Panc1 (cell line): ENCODE measurements at regions not wholly inside any gene's neighbourhood (a gene's known extent, or its start where the extent isn't known, plus 50 kb on each side); places are given as distances from the start of the nearest gene placed in this dataset.

Source experiments
- TF ChIP-seq, protein P1 (sequence below): fragments of 450-650 bp; IDR thresholded peaks from 2 replicates; pipeline ENCODE4 v1.5.1; 2017; ENCODE audit warnings: mild to moderate bottlenecking
- TF ChIP-seq, protein P2 (sequence below), 2 experiments: IDR thresholded peaks; 2 replicates each; pipeline ENCODE4 v1.6.1; 2011 to 2012; ENCODE audit warnings: low read depth in 2 of 2, control low read depth in 1 of 2, low read length in 1 of 2, mild to moderate bottlenecking in 1 of 2, moderate library complexity in 1 of 2; ENCODE audit not compliant: insufficient read depth in 1 of 2

DNA sequence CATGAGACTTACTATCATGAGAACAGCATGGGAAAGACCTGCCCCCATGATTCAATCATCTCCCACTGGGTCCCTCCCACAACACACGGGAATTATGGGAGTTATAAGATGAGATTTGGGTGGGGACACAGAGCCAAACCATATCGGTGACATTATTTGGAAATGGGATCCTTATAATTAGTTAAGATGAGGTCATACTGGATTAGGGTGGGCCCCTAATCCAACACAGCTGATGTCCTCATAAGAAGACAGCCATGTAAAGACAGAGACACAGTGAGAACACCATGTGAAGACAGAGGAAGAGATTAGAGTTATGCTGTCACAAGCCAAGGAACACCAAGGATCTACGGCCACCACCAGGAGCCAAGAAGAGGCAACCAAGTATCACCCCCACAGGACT is 161.7 kb downstream of the SPTSSA start:
- TF ChIP-seq, protein P1, sequence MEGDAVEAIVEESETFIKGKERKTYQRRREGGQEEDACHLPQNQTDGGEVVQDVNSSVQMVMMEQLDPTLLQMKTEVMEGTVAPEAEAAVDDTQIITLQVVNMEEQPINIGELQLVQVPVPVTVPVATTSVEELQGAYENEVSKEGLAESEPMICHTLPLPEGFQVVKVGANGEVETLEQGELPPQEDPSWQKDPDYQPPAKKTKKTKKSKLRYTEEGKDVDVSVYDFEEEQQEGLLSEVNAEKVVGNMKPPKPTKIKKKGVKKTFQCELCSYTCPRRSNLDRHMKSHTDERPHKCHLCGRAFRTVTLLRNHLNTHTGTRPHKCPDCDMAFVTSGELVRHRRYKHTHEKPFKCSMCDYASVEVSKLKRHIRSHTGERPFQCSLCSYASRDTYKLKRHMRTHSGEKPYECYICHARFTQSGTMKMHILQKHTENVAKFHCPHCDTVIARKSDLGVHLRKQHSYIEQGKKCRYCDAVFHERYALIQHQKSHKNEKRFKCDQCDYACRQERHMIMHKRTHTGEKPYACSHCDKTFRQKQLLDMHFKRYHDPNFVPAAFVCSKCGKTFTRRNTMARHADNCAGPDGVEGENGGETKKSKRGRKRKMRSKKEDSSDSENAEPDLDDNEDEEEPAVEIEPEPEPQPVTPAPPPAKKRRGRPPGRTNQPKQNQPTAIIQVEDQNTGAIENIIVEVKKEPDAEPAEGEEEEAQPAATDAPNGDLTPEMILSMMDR = no peak
- TF ChIP-seq, protein P2, sequence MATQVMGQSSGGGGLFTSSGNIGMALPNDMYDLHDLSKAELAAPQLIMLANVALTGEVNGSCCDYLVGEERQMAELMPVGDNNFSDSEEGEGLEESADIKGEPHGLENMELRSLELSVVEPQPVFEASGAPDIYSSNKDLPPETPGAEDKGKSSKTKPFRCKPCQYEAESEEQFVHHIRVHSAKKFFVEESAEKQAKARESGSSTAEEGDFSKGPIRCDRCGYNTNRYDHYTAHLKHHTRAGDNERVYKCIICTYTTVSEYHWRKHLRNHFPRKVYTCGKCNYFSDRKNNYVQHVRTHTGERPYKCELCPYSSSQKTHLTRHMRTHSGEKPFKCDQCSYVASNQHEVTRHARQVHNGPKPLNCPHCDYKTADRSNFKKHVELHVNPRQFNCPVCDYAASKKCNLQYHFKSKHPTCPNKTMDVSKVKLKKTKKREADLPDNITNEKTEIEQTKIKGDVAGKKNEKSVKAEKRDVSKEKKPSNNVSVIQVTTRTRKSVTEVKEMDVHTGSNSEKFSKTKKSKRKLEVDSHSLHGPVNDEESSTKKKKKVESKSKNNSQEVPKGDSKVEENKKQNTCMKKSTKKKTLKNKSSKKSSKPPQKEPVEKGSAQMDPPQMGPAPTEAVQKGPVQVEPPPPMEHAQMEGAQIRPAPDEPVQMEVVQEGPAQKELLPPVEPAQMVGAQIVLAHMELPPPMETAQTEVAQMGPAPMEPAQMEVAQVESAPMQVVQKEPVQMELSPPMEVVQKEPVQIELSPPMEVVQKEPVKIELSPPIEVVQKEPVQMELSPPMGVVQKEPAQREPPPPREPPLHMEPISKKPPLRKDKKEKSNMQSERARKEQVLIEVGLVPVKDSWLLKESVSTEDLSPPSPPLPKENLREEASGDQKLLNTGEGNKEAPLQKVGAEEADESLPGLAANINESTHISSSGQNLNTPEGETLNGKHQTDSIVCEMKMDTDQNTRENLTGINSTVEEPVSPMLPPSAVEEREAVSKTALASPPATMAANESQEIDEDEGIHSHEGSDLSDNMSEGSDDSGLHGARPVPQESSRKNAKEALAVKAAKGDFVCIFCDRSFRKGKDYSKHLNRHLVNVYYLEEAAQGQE (IDR thresholded peaks at IDR 0.05; ENCODE audit: insufficient read depth in 1 of 2, low read depth in 2 of 2, low read length in 1 of 2) = no peak
